B cell (primary cell): ENCODE measurements at regions not wholly inside any gene's neighbourhood (a gene's known extent, or its start where the extent isn't known, plus 50 kb on each side); places are given as distances from the start of the nearest gene placed in this dataset.

Experiments used
- ATAC-seq: fragments of 200-7000 bp; cut with Tn5 transposase; one replicate; pipeline ENCODE4 v1.10.0; 2021; ENCODE audit warnings: low read depth, mild to moderate bottlenecking, moderate number of reproducible peaks, moderate library complexity
- CTCF ChIA-PET: fragments of 350-600 bp; sonication (Branson Sonifier 250); formaldehyde crosslinking; loops from one replicate; lab custom pipeline; 2021; ENCODE audit warnings: antibody characterized with exemption, inconsistent platforms; lab: Charles Lee
- POLR2A ChIA-PET: fragments of 350-600 bp; sonication (Branson Sonifier 250); formaldehyde crosslinking; loops from one replicate; lab custom pipeline; 2021; ENCODE audit warnings: antibody characterized with exemption; lab: Charles Lee
- DNase-seq: peaks from one replicate; pipeline ENCODE4 v3.0.0; 2013
- H2AFZ ChIP-seq: 2 replicates; pipeline ENCODE4 v1.6.1; 2012; ENCODE audit warnings: mild to moderate bottlenecking, low read depth, low read length; ENCODE audit not compliant: insufficient read depth, poor library complexity, severe bottlenecking
- H3K27ac ChIP-seq, 2 donors: 1 replicate in 1 of 2; 2 replicates in 1 of 2; pipeline ENCODE4 v1.5.1; 2012 to 2013; ENCODE audit warnings: low read length in 2 of 2, mild to moderate bottlenecking in 2 of 2, moderate library complexity in 1 of 2
- H3K27me3 ChIP-seq, 4 experiments: fragments of 200-600 bp in 1 of 4; sonication (generic) in 1 of 4; replicated peaks in 1 of 4; 1 replicate in 2 of 4; 2 replicates in 2 of 4; pipeline versions ENCODE4 v1.6.1 to v1.7.0; 2013 to 2016; ENCODE audit warnings: low read length in 3 of 4, mild to moderate bottlenecking in 2 of 4, mixed read lengths in 1 of 4, moderate library complexity in 1 of 4; ENCODE audit not compliant: insufficient read depth in 4 of 4, control insufficient read depth in 3 of 4; ENCODE audit errors: control extremely low read depth in 1 of 4
- H3K36me3 ChIP-seq, 2 experiments: replicated peaks in 1 of 2; 1 replicate in 1 of 2; 2 replicates in 1 of 2; pipeline versions ENCODE4 v1.6.1 to v1.7.1; 2013; ENCODE audit warnings: low read length in 1 of 2; ENCODE audit not compliant: insufficient read depth in 2 of 2, control insufficient read depth in 1 of 2; ENCODE audit errors: control extremely low read depth in 1 of 2, extremely low read depth in 1 of 2
- H3K4me1 ChIP-seq, 2 donors: fragments of 200-600 bp in 1 of 2; sonication (generic) in 1 of 2; 1 replicate in 1 of 2; 2 replicates in 1 of 2; pipeline versions ENCODE4 v1.5.1 to v1.6.1; 2013 to 2017; ENCODE audit warnings: low read length in 2 of 2; ENCODE audit not compliant: control insufficient read depth in 2 of 2, insufficient read depth in 2 of 2
- H3K4me2 ChIP-seq: replicated peaks from 2 replicates; pipeline ENCODE3; 2012; ENCODE audit warnings: mild to moderate bottlenecking, low read depth, low read length; ENCODE audit not compliant: poor library complexity, severe bottlenecking
- H3K4me3 ChIP-seq, 5 experiments: fragments of 200-600 bp in 1 of 5; sonication (generic) in 1 of 5; 1 replicate in 3 of 5; 2 replicates in 2 of 5; pipeline versions ENCODE4 v1.5.1 to v1.7.0; 2011 to 2016; ENCODE audit warnings: low read length in 4 of 5, mild to moderate bottlenecking in 4 of 5, low read depth in 2 of 5, control low read depth in 1 of 5, moderate library complexity in 1 of 5; ENCODE audit not compliant: insufficient read depth in 1 of 5; ENCODE audit errors: control extremely low read depth in 1 of 5, extremely low read depth in 1 of 5
- H3K79me2 ChIP-seq: fragments of 200-600 bp; sonication (generic); one replicate; pipeline ENCODE4 v1.6.0; 2016; ENCODE audit warnings: low read length; ENCODE audit not compliant: control insufficient read depth, insufficient read depth
- H3K9ac ChIP-seq: fragments of 200-600 bp; sonication (generic); 2 replicates; pipeline ENCODE4 v1.6.1; 2017; ENCODE audit warnings: mild to moderate bottlenecking, low read length, moderate library complexity
- H3K9me3 ChIP-seq, 3 donors: one replicate each; pipeline versions ENCODE4 v1.6.1 to v1.7.1; 2013; ENCODE audit warnings: low read length in 2 of 3; ENCODE audit not compliant: control insufficient read depth in 2 of 3, insufficient read depth in 1 of 3; ENCODE audit errors: control extremely low read depth in 1 of 3
- H4K20me1 ChIP-seq: 2 replicates; pipeline ENCODE4 v1.6.0; 2012; ENCODE audit warnings: mild to moderate bottlenecking, low read length; ENCODE audit not compliant: insufficient read depth, control insufficient read depth, poor library complexity, severe bottlenecking
- H3K27ac Mint-ChIP-seq: one replicate; pipeline ENCODE4 v1.8.0; 2021; ENCODE audit warnings: mixed read lengths
- H3K27me3 Mint-ChIP-seq: one replicate; pipeline ENCODE4 v1.8.0; 2021; ENCODE audit warnings: mixed read lengths
- H3K4me1 Mint-ChIP-seq: one replicate; pipeline ENCODE4 v1.8.0; 2021; ENCODE audit warnings: mixed read lengths
- H3K4me3 Mint-ChIP-seq: one replicate; pipeline ENCODE4 v1.8.0; 2021; ENCODE audit warnings: mixed read lengths
- H3K9me3 Mint-ChIP-seq: one replicate; pipeline ENCODE4 v1.8.0; 2022; ENCODE audit warnings: mixed read lengths; ENCODE audit not compliant: insufficient read depth
- EZH2 ChIP-seq: IDR thresholded peaks from 2 replicates; pipeline ENCODE4 v1.6.1; 2012; ENCODE audit warnings: borderline replicate concordance, low read depth, mild to moderate bottlenecking, moderate library complexity, low read length; ENCODE audit not compliant: insufficient read depth, poor library complexity, severe bottlenecking
- WGBS: methylation state at CpG from one replicate; pipeline ENCODE4 v1.1.5; 2013; ENCODE audit warnings: missing lambda C conversion rate; ENCODE audit not compliant: insufficient coverage; 5-methylcytosine and 5-hydroxymethylcytosine counted together
- intact Hi-C: fragments of 100-400 bp; cut with micrococcal nuclease; formaldehyde crosslinking; loops from one replicate; pipeline ENCODE4 v1.10.0; 2022
- TF ChIP-seq, protein P1 (sequence below): fragments of 200-600 bp; IDR thresholded peaks from one replicate; pipeline ENCODE4 v1.8.0; 2022; ENCODE audit warnings: antibody characterized with exemption, mild to moderate bottlenecking

DNA sequence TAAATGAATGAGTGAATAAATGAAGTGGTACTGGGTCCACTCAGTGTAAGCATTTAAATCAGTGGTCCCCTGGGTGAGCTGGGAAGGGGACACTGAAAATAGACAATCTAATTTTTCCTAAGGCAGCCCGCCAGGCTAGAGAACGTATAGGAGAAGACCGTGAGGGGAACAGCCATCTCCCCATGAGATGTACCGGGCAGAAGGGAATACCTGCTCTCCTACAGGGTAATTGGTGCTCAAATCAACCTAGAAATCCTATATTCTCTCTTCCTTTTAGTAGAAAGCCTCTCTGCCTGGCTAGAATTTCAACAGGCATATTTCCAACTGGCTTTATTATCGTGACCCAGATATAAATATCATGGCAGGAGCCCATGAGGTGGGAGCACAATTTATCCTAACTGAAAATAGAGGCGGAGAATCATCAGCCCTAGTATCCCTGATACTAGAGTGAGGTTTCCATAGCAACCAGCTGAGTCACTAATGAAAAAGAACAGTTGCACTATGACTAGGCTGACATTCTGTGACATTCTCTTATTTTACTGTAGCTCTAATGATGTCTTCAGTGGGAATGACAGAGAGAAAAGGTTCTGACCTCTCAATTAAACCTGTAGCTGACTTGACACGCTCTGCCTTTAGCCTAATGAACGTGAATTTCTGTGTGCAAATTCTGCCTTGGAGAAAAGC lies 96.5 kb upstream of the CAST start:
- Histone ChIP-seq H3K4me1 (peaks cover 5 to 9% of the 10 kb centered on the region in 2 donors), H2AFZ (no peak overlapping the region), H3K36me3 (no peaks in the 10 kb centered on the region), H3K9ac (no peak overlapping the region), H3K27ac (no peak overlapping the region), H3K4me3 (no peak overlapping the region), H3K27me3 (peaks cover 0 to 1% (median 0%) of the 10 kb centered on the region in 4 experiments), H3K79me2 (no peaks in the 10 kb centered on the region), H3K4me2 (no peak overlapping the region), H4K20me1 (no peaks in the 10 kb centered on the region), H3K9me3 (no peaks in the 10 kb centered on the region)
- TF ChIP-seq, protein P1, sequence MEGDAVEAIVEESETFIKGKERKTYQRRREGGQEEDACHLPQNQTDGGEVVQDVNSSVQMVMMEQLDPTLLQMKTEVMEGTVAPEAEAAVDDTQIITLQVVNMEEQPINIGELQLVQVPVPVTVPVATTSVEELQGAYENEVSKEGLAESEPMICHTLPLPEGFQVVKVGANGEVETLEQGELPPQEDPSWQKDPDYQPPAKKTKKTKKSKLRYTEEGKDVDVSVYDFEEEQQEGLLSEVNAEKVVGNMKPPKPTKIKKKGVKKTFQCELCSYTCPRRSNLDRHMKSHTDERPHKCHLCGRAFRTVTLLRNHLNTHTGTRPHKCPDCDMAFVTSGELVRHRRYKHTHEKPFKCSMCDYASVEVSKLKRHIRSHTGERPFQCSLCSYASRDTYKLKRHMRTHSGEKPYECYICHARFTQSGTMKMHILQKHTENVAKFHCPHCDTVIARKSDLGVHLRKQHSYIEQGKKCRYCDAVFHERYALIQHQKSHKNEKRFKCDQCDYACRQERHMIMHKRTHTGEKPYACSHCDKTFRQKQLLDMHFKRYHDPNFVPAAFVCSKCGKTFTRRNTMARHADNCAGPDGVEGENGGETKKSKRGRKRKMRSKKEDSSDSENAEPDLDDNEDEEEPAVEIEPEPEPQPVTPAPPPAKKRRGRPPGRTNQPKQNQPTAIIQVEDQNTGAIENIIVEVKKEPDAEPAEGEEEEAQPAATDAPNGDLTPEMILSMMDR, result no peak
- TF ChIP-seq EZH2, result no peak
- peaks cover 14% of the 10 kb centered on the region for H3K4me1 Mint-ChIP-seq
- CTCF ChIA-PET, result no interaction called here
- ATAC-seq (no peak), DNase-seq (no peak)
- no peaks in the 10 kb centered on the region for H3K9me3 Mint-ChIP-seq
- intact Hi-C loops, result no loop called here
- H3K27ac Mint-ChIP-seq, result no peak overlapping the region
- WGBS, result 95% methylated on average over 3 of the region's 8 CpGs
- POLR2A ChIA-PET, result no interaction called here
- no peak overlapping the region for H3K4me3 Mint-ChIP-seq
- peaks cover 3% of the 10 kb centered on the region for H3K27me3 Mint-ChIP-seq

DNA sequence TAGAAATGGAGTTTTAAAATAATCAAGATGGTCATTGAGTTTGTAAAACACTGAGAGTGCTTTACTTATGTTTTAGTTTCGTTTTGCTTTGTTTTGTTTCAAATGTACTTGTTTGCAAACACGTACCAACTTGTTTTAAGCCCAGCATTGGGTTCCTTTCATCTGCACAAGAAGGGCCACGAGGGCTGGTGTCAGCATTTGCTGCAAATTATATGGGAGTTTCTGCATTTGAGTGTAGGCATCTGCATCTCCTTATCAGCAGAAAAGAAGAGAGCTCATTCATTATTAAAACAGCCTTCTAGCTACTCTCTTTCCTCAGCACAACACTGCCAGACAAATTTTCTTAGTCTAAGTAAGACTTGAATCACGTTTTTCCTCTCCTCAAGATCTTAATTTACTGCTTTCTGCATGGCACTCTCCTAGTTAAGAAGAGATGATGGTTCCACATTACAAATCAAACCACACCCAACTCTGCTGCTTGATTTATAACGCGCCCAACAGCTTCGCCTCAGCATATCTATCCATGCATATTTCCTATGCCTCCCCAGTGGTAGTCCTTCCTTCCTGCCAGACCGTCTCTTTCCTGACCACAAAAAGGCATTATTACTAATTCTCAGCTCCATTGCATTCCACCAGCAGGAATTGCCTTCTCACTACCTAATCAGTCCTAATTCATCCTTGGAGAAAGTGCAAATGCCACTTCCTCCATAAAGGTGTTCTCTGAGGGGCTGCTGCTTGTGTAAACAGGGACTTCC lies 95.2 kb upstream of the CAST start:
- intact Hi-C loops, result no loop called here
- CTCF ChIA-PET, result interaction anchor here (0.9 kb wide), 1 partner anchor 231 kb away, joined by 3 read pairs; no protein-coding TSS in a partner anchor
- Histone ChIP-seq H3K9me3 (no peaks in the 10 kb centered on the region), H3K4me2 (peak overlapping the region; percentile 16), H4K20me1 (no peaks in the 10 kb centered on the region), H3K27ac (no peak overlapping the region), H3K36me3 (no peaks in the 10 kb centered on the region), H2AFZ (no peak overlapping the region), H3K27me3 (peaks cover 0 to 5% (median 0%) of the 10 kb centered on the region in 4 experiments), H3K4me3 (no peak overlapping the region), H3K4me1 (peaks cover 5 to 9% of the 10 kb centered on the region in 2 donors), H3K79me2 (no peaks in the 10 kb centered on the region), H3K9ac (no peak overlapping the region)
- WGBS, result 0% methylated on average over 3 of the region's 8 CpGs
- DNase-seq, result no peak
- POLR2A ChIA-PET, result no interaction called here
- no peak overlapping the region for H3K27ac Mint-ChIP-seq
- H3K4me3 Mint-ChIP-seq, result no peak overlapping the region
- TF ChIP-seq, protein P1, result no peak
- TF ChIP-seq EZH2, result no peak
- no peak for ATAC-seq
- H3K27me3 Mint-ChIP-seq, result peaks cover 3% of the 10 kb centered on the region
- H3K9me3 Mint-ChIP-seq, result no peaks in the 10 kb centered on the region
- H3K4me1 Mint-ChIP-seq, result peaks cover 14% of the 10 kb centered on the region
